Amygdala (tissue), 56 donors: ENCODE measurements at regions not wholly inside any gene's neighbourhood (a gene's known extent, or its start where the extent isn't known, plus 50 kb on each side); places are given as distances from the start of the nearest gene placed in this dataset.

Source experiments
- DNase-seq, 56 donors: peaks; one replicate each; lab custom pipeline; 2025; lab: John Stamatoyannopoulos, UW

DNA sequence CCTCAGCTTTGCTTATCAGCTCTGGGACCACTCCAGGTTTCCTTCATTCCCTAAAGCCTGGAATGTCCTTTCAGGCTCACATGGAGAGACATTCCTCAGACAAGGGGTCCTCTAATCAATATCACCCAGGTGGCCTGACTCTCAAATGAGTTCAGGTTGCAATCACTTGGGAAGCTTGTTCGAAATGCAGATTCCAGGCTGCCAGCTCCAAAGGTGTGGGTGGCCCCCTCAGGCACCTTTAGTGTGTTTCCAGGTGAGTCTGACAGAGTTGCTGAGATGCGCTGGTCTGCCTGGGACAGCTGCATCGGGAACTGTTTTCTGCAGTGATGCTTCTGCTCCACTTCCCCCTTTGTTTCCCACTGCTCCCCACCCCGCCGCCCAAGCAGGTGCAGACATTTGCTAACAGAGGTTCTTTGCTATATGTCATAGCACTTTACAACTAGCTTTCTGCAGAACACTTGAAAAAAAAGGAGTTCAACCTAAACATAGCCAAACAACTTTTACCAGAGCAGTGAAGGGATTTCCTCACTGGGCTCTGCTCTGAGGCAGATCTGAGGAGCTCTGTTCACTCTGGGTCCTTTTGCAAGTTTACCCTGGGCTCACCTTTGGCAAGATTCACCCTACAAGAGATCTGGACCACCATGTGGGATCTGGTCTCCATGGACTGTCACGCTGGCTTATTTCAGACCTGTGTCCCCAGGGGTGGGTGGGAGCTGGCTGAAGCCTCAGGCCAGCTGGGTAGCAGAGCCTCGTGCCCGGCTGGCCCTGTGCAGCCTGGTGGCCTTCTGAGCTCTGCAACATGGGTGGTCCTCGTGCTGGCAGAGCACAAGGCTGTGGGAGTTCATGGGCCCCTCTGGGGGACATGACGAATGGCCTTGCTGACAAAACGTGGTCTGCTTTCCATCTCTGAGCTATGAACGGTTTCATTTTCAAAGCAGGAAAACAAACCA lies 539.6 kb downstream of the CCDC171 start:
- DNase-seq: no peak

DNA sequence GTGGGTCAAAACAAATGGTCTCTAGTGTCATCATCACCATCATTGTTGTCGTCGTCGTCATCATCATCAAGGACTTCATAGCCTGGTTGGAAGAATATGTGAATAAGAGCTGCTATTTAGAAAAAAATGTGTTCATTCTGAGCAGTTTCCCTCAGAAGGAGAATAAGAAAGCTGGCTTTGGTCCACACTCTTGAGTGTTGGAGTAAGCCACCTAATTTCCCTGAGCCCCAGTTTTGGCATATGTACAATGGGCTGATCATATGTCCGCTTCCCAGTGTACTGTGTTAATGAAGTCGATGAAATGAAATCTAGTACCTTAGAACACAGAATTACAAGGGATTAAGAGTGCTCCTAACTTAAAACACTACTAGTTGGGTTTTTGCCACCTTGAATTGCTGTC lies 545.5 kb downstream of the CCDC171 start:
- no peak for DNase-seq

GRCh38 chr9:16099732-16100536 lies 547.1 kb downstream of the CCDC171 start:
- no peak for DNase-seq

DNA sequence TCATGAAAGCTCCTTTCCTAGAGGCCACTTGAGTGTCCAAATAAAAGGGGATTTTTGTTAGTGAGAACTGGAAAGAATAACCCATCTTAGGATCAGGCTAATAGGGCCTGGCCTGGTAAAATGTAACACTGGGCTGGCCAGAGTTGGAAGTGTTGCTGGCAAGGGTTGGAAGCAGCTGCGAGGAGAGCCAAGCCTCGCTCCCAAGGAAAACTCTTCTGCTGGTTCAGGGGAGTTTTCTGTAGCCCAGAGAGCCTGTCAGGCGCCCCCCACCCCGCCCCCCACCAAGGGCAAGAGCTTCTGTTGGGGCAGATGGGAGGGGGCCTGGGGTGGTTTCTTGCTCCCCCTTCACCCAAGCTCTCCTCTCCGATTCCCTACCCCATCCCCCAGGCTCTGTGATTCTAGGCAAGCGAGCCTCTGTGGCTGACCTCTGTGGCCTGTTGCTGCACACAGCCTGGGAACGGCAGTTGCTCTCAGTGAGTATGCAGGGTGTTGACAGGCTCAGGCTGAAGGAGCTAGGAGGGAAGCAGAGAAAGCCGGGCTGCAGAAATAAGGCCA lies 547.8 kb downstream of the CCDC171 start:
- peak in 22 of 56 donors; percentile 3 to 56 (median 28) for DNase-seq

DNA sequence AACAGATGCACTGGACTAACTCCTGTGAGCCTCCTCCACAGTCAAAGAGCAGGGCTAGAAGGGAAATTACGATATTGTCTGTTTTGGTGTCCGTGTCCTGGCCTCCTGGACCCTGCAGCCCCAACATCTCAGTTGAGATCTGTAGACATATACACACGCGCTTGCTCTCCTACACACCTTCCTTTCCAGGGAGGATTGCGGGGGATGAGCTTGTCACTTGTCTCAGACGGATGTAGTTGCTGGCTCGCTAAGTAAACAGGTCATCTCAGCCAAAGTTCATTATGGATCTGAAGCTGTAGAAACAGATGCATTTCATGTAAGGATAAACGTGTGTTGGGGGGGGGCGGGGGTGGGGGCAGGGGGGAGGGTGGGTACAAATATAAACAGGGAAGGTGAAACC lies 549.3 kb downstream of the CCDC171 start:
- DNase-seq: no peak

GRCh38 chr9:16103620-16104397 lies 551.0 kb downstream of the CCDC171 start:
- peak in 1 of 56 donors; percentile 4 for DNase-seq

DNA sequence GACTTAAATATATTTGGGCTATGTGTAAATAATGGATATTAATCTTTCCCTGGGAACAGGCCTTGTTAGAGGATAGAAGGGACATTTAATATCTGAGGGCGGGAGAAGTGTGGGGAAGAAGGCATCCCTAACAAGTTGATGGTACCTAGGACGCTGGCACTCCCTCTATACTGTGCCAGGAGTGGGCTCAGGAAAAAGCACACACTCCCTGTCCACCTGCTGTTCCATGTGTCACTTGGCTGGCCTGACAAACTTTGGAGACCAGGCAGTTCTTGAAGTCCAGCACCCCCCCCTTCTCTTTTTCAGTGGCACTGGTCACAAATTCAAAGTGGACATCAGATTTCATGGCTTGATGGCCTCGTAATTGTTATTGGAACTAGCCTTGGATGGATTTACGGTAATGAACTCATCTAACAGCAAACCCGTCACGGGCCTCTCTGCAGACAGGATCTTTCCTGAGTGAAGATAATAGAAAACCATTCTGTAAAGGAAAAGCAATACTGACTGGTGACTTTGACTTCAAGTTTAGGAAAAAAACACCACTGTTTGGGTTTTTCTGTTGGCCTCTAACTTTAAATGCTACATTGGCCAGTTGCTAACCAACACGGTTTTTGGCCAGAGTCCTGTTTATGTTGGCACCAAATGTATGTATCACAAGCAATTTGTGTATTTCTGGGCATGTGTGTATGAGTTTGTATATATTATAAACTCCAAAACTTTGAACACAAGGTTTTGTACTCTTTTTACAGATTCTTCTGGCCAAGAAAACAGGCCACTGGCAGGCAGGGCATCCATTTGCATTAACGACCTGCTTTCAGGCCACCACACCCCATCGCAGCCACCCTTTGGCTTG lies 552.6 kb downstream of the CCDC171 start:
- no peak for DNase-seq

GRCh38 chr9:16106021-16106571 lies 553.3 kb downstream of the CCDC171 start:
- no peak for DNase-seq

DNA sequence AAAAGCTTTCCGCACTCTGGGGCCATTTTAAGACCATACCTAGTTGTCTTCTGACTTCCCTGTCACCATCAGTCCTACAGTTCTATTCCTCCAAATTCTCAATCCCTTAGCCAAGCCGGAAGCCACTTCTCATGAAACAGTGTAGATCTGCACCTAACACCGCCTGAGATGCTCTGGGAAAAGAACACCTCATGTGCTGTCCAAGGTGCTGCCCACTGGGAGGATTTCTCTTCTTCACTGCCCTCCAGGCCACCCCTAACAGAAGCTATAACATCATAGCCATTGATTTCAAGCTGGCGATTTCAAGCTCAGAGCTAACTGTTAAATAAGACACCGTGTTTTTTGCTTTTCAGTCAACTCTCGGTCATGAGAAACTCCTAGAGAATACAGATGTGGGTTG lies 559.3 kb downstream of the CCDC171 start:
- DNase-seq: no peak

- DNase-seq: no peak
Measured at GRCh38 chr9:16115994-16116393, 563.2 kb downstream of the CCDC171 start.

DNA sequence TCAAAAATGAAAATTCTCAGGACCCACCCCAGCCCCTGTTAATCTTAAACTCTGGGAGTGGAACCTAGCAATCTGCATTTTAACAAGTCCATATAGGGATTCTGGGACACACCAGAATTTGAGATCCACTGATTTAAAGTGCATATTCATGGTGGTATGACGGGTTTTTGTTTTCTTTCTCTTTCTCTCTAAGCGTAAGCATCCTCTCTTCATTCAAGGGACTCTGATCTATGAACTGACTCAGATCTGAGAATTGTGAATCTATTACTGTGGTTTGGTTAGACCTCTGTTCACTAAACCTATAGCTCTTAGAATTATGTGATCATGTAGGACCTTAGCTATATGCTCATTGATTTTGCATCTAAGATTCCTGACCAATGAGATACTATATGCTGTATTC lies 565.2 kb downstream of the CCDC171 start:
- DNase-seq: no peak

DNA sequence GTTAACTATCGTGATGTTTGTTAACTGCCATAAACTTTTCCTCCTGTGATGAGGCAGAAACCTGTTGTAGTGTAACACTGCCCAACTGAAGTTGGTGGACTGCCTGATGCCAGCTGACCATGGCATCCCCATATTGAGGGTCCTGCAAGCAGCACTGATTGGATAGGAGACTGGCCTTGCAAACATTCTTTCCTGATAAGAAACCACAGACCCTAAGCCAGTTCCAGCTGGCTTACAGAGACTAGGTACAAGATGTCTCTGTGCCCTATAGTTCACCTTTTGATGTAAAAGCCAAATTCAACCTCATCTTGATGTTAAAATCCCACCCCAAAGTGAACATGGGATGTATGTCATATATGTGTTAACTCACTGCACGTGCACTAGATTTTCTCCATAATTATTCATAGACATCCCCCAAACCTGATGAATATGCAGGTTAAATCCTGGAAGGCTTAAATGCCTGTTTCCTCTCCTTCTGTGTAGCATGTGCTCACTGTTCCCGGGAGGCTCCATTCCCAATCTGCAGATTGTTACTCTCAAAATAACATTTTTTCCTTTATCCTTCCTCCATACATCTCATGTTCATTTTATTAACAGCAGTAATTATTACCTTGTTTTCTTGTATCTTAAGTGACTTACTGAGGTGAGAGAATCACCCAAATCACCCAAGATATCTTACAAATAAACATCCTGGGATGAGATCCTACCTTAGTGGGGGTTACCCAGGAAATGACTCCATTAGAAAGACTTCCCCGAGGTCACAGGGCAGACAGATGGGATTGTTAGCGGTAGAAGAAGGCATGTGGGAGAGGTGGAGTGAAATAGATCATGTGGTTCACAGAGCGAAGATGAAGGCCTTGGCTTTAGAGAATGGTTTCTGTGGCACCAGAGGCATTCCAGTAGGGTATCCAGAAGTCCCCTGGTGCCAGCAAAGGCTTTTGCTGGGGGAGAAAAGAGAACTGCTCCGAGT lies 566.7 kb downstream of the CCDC171 start:
- no peak for DNase-seq

GRCh38 chr9:16120231-16120641 lies 567.4 kb downstream of the CCDC171 start:
- DNase-seq: no peak

GRCh38 chr9:16120727-16121126 lies 567.9 kb downstream of the CCDC171 start:
- DNase-seq: no peak

DNA sequence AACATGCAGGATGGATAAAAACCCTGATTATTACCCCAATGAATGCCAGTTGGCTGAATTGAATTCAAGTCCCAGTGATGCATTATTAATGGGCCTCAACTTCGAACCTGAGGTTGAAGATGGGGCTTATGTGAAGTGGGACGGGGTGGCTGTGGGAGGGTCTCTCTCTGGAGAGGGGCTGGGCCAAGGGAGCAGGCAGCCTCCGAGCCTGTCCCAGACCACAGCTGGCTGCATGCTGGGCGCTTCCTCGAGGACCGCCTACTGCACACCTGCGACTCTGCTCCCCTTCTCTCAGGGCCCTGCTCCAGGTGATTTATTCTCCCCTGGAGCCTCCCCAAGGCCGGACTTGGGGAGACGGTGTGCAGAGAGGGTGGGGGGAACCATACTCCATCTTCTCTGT lies 568.3 kb downstream of the CCDC171 start:
- DNase-seq: no peak

GRCh38 chr9:16121601-16122286 lies 568.9 kb downstream of the CCDC171 start:
- DNase-seq: no peak

- DNase-seq: no peak
Measured at GRCh38 chr9:16125629-16126028, 572.8 kb downstream of the CCDC171 start.
